Activated T-cell treated with anti-CD3 and anti-CD28 coated beads, Interleukin-2, amount 50 U/mL, for 72 hours (primary cell): ENCODE measurements at regions not wholly inside any gene's neighbourhood (a gene's known extent, or its start where the extent isn't known, plus 50 kb on each side); places are given as distances from the start of the nearest gene placed in this dataset.
"Not testable (repeated sequence)": the region's sequence is repeated elsewhere in the genome, so short reads cannot be mapped to it uniquely, and the experiment has no call there.

Source experiments
- ATAC-seq, 2 donors: fragments of 150-1000 bp; cut with Tn5 transposase; replicated peaks in 1 of 2; 2 replicates each; pipeline ENCODE4 v1.10.0; 2021; ENCODE audit warnings: moderate library complexity in 2 of 2, mild to moderate bottlenecking in 1 of 2
- DNase-seq, 2 donors: peaks; one replicate each; pipeline ENCODE4 v3.0.0; 2021 to 2022; ENCODE audit warnings: mixed read lengths in 1 of 2
- H3K27ac Mint-ChIP-seq: one replicate; pipeline ENCODE4 v1.8.0; 2022; ENCODE audit warnings: mild to moderate bottlenecking, moderate library complexity, mixed read lengths
- H3K27me3 Mint-ChIP-seq: one replicate; pipeline ENCODE4 v1.8.0; 2022; ENCODE audit warnings: low read depth, mixed read lengths
- H3K36me3 Mint-ChIP-seq, 2 donors: one replicate each; pipeline ENCODE4 v1.8.0; 2022; ENCODE audit warnings: mixed read lengths in 2 of 2, mild to moderate bottlenecking in 1 of 2; ENCODE audit not compliant: insufficient read depth in 2 of 2
- H3K4me1 Mint-ChIP-seq: one replicate; pipeline ENCODE4 v1.8.0; 2022; ENCODE audit warnings: low read depth, mixed read lengths
- H3K4me3 Mint-ChIP-seq, 2 donors: one replicate each; pipeline ENCODE4 v1.8.0; 2022; ENCODE audit warnings: mild to moderate bottlenecking in 2 of 2, mixed read lengths in 2 of 2, moderate library complexity in 2 of 2
- H3K9me3 Mint-ChIP-seq, 2 donors: one replicate each; pipeline ENCODE4 v1.8.0; 2022; ENCODE audit warnings: mixed read lengths in 2 of 2

DNA sequence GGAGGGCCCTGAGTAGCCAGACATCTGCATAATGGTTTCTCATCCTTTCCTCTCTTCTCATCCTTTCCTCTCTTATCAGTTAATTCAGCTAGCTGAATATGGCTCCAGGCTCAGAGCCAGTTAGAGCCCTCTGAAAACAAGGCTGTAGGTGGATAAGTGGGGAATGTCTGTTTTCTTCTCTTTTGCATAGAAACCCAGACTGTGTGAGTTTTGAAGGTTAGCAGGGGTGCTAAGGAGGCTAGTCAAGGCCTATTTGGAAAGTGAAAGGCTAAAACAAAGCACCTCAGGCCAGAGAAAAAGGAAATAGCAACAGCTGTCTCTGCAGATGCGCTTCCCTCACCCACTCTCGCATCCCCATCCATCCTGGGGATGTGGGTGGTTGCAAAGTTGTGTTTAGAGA lies 420.9 kb downstream of the SHISA9 start:
- no peak overlapping the region for H3K27ac Mint-ChIP-seq
- H3K4me1 Mint-ChIP-seq, result no peaks in the 10 kb centered on the region

DNA sequence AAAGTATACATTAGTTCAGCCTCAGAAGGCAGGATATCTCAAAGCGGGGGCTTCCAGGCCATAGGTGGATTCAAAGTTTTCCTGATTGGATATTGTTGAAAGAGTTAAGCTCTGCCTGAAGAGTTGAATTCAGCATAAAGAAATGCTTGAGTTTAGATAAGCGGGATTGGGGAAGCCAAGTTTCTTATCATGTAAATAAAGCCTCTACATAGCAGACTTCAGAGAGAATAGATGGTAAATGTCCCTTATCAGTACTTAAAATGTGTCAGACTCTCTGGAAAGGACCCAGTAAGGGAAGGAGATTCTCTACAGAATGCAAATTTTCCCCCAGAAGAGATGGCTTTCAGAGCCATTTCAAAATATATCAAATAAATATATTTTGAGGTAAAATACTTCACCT lies 423.5 kb downstream of the SHISA9 start:
- Mint-ChIP-seq H3K36me3 (peaks cover 0 to 1% of the 10 kb centered on the region in 2 donors), H3K9me3 (peaks cover 0 to 4% of the 10 kb centered on the region in 2 donors), H3K4me3 (no peak overlapping the region), H3K27ac (no peak overlapping the region), H3K4me1 (no peaks in the 10 kb centered on the region), H3K27me3 (no peaks in the 10 kb centered on the region)
- DNase-seq (no peak), ATAC-seq (no peak)

More for the DNA sequence above, 420.9 kb downstream of the SHISA9 start:
- H3K27me3 Mint-ChIP-seq, result no peaks in the 10 kb centered on the region
- ATAC-seq (no peak), DNase-seq (no peak)
- no peaks in the 10 kb centered on the region for H3K36me3 Mint-ChIP-seq
- H3K9me3 Mint-ChIP-seq, result no peaks in the 10 kb centered on the region
- no peak overlapping the region for H3K4me3 Mint-ChIP-seq

DNA sequence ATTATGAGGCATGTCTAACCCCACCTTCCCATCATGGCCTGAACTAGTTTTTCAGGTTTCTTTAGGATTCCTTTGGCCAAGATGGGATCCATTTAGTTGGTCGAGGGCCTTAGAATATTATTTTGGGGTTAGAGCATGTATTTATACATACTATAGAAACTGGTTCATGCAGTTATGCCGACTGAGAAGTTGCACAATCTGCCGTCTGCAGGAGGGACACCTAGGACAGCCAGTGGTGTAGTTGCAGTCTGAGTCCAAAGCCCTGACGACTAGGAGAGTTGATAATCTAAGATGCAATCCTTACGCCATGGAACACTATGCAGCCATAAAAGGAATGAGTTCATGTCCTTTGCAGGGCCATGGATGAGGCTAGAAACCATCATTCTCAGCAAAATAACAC lies 424.0 kb downstream of the SHISA9 start:
- H3K27ac Mint-ChIP-seq, result no peak overlapping the region
- DNase-seq (no peak), ATAC-seq (no peak)

DNA sequence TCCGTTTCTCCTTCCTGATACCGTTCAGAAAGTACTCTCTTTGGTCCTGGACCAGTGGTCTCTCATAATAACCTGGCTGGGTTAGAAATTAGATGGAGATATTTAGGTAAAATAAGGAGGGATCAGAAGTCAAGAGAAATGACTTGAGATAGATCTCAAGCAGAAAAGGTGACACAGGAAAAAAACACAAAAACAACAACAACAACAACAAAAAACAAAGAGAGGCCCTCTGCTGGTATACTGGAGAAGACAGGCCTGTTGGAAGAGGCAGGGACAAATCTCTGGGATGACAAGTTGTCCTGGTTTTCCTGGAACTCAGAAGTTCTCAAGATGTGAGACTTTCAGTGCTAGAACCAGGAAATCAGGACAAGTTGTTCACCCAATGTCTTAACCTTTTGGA lies 430.5 kb downstream of the SHISA9 start:
- Mint-ChIP-seq H3K9me3 (peaks cover 3 to 4% of the 10 kb centered on the region in 2 donors), H3K4me1 (no peaks in the 10 kb centered on the region), H3K27me3 (no peaks in the 10 kb centered on the region), H3K36me3 (peaks cover 0 to 1% of the 10 kb centered on the region in 2 donors), H3K4me3 (no peak overlapping the region), H3K27ac (no peak overlapping the region)
- DNase-seq (no peak), ATAC-seq (no peak)

More for the DNA sequence above, 424.0 kb downstream of the SHISA9 start:
- peaks cover 0 to 4% of the 10 kb centered on the region in 2 donors for H3K9me3 Mint-ChIP-seq
- H3K4me3 Mint-ChIP-seq, result no peak overlapping the region
- no peaks in the 10 kb centered on the region for H3K27me3 Mint-ChIP-seq
- H3K36me3 Mint-ChIP-seq, result peaks cover 0 to 1% of the 10 kb centered on the region in 2 donors
- H3K4me1 Mint-ChIP-seq, result no peaks in the 10 kb centered on the region

DNA sequence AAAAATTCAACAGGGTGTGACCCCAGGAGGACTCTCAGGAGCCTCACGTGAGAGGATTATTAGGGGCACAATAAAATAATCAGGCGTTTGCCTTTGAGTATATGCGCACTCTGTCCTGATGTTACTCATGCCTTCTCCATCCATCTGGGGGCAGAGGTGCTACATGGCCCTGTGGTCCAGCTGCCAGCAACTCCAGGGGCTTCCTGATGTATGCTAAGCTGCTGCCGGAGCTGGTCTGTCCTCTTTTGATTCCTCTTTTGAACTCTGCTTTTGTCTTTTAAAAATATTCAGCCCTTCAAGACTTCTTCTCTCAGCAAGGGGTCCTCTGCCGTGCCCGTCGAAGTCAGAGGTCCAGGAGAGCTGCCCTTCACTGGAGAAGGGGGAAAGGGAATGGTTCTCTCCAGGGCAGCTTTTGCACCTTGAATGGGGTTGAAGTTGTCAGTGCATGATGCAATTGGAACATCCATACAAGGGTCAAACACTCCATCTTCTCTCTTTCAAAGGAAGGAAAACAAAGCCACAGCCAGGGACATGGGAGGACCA lies 431.4 kb downstream of the SHISA9 start:
- H3K4me3 Mint-ChIP-seq, result no peak overlapping the region

DNA sequence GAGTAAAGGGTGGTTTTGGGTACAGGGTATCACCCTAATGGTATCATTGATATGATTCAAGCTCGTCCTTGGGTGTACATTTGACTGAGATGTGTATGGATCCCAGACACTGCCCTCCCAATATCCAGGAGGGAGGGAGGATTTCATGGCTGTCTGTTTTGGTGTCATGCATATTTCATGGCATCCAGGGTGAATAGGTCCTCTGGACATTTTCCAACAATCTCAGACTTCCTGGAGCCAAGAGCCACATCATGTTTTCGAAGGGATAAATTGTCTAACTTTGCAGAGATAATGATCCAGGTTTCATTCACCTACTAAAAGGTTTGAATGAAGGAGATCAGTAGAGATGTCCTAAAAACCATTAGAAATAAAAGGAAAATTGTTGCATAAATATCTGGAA lies 431.9 kb downstream of the SHISA9 start:
- Mint-ChIP-seq H3K27me3 (no peaks in the 10 kb centered on the region), H3K9me3 (peaks cover 2 to 3% of the 10 kb centered on the region in 2 donors)

More for the DNA sequence above, 431.4 kb downstream of the SHISA9 start:
- Mint-ChIP-seq H3K27me3 (no peaks in the 10 kb centered on the region), H3K4me1 (no peaks in the 10 kb centered on the region), H3K27ac (no peak overlapping the region), H3K9me3 (peaks cover 3 to 4% of the 10 kb centered on the region in 2 donors), H3K36me3 (peaks cover 0 to 1% of the 10 kb centered on the region in 2 donors)
- ATAC-seq (no peak), DNase-seq (no peak)

DNA sequence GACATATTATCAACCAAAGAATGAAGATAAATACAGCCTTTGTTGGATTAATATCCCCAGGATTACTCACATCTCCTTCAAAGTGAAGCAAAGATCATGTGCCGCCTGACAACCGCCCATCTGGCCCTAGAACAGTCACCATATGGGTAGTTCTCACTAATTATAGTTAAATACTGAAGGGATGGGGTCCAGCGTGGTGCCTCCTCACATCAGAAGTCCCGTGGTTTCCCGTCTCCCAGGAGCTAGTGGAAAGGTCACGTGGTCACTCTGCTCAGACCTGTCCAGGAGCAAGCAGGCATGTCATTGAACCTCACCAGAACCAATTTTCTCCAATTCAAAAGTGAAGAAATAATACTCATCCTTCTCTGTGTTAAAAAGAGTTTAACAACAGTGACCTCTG lies 434.5 kb downstream of the SHISA9 start:
- Mint-ChIP-seq H3K27me3 (no peaks in the 10 kb centered on the region), H3K36me3 (no peaks in the 10 kb centered on the region)

More for the DNA sequence above, 431.9 kb downstream of the SHISA9 start:
- Mint-ChIP-seq H3K27ac (no peak overlapping the region), H3K4me3 (no peak overlapping the region), H3K36me3 (peaks cover 0 to 1% of the 10 kb centered on the region in 2 donors), H3K4me1 (no peaks in the 10 kb centered on the region)
- DNase-seq, result no peak
- no peak for ATAC-seq

DNA sequence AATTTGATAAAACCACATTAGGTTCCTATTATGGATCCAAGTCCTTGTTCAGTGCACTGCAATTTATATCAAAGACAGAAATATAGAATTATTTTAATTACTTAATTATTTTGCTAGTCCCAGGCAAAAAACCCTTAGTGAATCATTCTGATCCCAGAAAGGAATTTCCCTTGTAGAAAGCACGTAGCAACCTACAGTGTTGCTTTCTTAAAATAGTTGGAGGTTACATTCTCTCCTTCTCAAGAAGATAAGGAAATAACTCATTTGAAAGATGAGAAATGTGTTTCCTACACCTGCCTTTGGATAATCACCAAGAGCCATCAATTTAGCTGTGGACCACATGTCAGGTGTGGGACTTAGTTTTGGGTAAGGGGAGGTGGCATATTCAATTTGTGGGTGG lies 434.9 kb downstream of the SHISA9 start:
- no peaks in the 10 kb centered on the region for H3K27me3 Mint-ChIP-seq
- ATAC-seq (no peak), DNase-seq (no peak)
- H3K9me3 Mint-ChIP-seq, result peaks cover 2 to 5% of the 10 kb centered on the region in 2 donors
- no peaks in the 10 kb centered on the region for H3K36me3 Mint-ChIP-seq
- H3K4me1 Mint-ChIP-seq, result no peaks in the 10 kb centered on the region
- no peak overlapping the region for H3K27ac Mint-ChIP-seq
- no peak overlapping the region for H3K4me3 Mint-ChIP-seq

More for the DNA sequence above, 434.5 kb downstream of the SHISA9 start:
- DNase-seq (no peak), ATAC-seq (no peak)
- Mint-ChIP-seq H3K4me1 (no peaks in the 10 kb centered on the region), H3K9me3 (peaks cover 2 to 5% of the 10 kb centered on the region in 2 donors), H3K27ac (no peak overlapping the region), H3K4me3 (no peak overlapping the region)

DNA sequence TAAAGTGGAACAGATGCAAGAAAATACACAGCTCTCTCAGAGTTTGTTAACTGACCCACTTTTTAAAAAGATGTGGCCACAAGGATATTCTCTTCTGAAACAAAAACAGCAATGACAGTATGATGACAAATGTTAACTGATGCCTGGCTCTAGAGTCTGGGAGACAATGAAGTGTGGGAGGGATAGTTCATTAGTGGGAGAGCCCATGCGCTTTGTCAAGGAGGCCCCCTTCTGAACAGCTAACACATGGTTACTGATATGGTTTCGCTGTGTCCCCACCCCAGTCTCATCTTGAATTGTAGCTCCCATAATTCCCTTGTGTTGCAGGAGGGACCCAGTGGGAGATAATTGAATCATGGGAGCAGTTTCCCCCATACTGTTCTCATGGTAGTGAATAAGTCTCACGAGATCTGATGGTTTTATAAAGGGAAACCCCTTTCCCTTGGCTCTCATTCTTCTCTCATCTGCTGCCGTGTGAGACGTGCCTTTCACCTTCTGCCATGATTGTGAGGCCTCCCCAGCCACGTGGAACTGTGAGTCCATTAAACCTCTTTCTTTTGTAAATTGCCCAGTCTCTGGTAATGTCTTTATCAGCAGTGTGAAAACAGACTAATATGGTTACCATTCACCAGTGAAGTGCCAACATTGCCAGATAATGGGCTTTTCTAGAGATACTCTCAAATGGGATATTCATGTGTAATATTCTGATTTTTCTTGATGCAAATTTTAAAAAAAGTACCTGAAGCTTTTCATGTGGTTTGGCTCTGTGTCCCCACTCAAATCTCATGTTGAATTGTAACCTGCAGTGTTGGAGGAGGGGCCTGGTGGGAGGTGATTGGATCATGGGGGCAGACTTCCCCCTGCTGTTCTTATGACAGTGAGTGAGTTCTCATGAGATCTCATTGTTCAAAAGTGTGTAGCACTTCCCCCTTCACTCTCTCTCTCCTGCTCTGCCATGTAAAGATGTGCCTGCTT lies 435.8 kb downstream of the SHISA9 start:
- not testable (repeated sequence) for H3K36me3 Mint-ChIP-seq, H3K4me1 Mint-ChIP-seq, H3K27me3 Mint-ChIP-seq

DNA sequence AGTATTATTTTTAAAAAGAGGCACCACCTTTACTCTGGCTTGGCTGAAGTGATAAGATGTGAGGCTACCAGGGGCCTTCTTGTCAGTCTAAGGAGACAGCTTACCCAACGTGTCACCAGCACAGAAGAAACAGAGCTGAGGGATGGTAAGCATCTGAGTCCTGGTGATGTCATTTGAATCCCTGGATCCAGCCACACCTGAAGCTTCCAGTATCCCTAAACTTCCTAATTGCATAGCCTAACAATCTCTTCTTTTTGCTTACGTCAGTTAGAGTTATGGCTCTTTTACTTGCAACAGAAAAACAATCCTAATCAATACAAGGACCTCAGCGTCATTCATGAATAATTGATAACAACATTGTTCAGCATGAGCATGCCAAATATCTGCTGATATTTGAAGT lies 436.6 kb downstream of the SHISA9 start:
- no peak for DNase-seq
- peaks cover 2% of the 10 kb centered on the region in 2 donors for H3K9me3 Mint-ChIP-seq
- H3K27me3 Mint-ChIP-seq, result no peaks in the 10 kb centered on the region
- no peaks in the 10 kb centered on the region for H3K4me1 Mint-ChIP-seq
- no peak overlapping the region for H3K4me3 Mint-ChIP-seq
- no peak for ATAC-seq
- H3K27ac Mint-ChIP-seq, result no peak overlapping the region
- H3K36me3 Mint-ChIP-seq, result no peaks in the 10 kb centered on the region

More for the DNA sequence above, 435.8 kb downstream of the SHISA9 start:
- H3K9me3 Mint-ChIP-seq, DNase-seq, H3K4me3 Mint-ChIP-seq, H3K27ac Mint-ChIP-seq, ATAC-seq: not testable (repeated sequence)

DNA sequence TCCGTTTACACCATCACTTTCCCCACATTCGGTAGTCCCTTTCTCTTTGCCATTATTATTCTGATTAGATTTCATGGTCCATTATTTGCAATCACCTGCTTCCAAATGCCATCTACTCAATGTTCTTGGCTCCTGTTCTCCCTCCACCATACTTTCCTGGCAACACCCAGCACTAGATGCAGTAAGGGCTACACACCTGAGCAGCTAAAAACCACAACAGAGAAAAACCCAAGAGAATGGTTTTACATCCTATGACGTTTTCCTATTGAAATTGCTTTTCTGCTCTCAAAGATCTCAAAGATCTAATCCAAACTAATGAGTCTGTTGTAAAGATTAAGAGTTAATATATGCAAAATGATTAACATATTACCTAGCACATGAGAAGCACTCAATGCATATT lies 441.3 kb downstream of the SHISA9 start:
- H3K36me3 Mint-ChIP-seq, result no peaks in the 10 kb centered on the region
- DNase-seq (no peak), ATAC-seq (no peak)
- H3K4me3 Mint-ChIP-seq, result no peak overlapping the region
- H3K9me3 Mint-ChIP-seq, result peaks cover 2 to 4% of the 10 kb centered on the region in 2 donors
- no peak overlapping the region for H3K27ac Mint-ChIP-seq
- no peaks in the 10 kb centered on the region for H3K27me3 Mint-ChIP-seq
- H3K4me1 Mint-ChIP-seq, result no peaks in the 10 kb centered on the region

DNA sequence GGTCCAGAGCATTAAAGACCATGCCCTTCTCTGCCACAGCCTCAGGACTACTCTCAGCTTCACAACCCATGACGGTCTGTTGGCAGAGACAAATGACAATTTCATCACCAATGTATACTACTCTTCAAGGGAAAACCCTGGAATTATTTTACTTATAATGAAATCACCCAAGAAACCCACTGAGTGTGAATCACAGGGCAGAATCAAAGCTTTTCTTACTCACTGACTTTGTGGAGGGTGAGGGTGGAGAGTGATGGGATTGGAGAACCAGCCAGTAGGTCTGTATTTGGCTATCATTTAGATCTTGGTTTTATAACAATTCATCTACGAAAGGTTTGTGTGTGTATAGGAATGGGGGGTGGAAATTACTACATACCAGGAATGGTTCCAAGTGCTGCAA lies 442.6 kb downstream of the SHISA9 start:
- H3K27ac Mint-ChIP-seq, result no peak overlapping the region
- peaks cover 2 to 4% of the 10 kb centered on the region in 2 donors for H3K9me3 Mint-ChIP-seq
- ATAC-seq, result no peak
- H3K4me3 Mint-ChIP-seq, result no peak overlapping the region
- H3K36me3 Mint-ChIP-seq, result no peaks in the 10 kb centered on the region
- H3K27me3 Mint-ChIP-seq, result no peaks in the 10 kb centered on the region
- DNase-seq, result no peak
- no peaks in the 10 kb centered on the region for H3K4me1 Mint-ChIP-seq

DNA sequence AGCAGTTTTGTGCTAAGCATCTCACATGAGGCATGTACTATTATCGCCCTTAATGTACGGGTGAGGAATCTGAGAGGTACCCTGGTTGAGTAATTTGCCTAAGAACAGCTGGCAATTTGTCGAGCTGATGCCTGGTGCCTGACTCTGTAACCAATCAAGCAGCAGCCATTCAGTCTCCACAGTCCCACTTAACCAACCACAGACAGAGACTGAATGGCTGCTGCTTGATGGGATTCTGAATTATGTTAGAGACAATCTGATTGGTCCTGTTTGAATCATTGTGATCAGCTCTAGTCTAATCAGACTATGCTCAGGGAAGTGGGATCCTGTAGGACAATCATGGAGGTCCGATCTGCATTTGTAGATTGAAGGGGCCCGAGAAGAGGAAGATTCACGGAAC lies 447.0 kb downstream of the SHISA9 start:
- Mint-ChIP-seq H3K36me3 (no peaks in the 10 kb centered on the region), H3K27ac (no peak overlapping the region), H3K9me3 (peaks cover 1 to 2% of the 10 kb centered on the region in 2 donors), H3K4me3 (no peak overlapping the region), H3K27me3 (no peaks in the 10 kb centered on the region), H3K4me1 (no peaks in the 10 kb centered on the region)
- no peak for DNase-seq
- no peak for ATAC-seq
